ENCODE measurements at regions not wholly inside any gene's neighbourhood (a gene's known extent, or its start where the extent isn't known, plus 50 kb on each side); places are given as distances from the start of the nearest gene placed in this dataset.

DNA sequence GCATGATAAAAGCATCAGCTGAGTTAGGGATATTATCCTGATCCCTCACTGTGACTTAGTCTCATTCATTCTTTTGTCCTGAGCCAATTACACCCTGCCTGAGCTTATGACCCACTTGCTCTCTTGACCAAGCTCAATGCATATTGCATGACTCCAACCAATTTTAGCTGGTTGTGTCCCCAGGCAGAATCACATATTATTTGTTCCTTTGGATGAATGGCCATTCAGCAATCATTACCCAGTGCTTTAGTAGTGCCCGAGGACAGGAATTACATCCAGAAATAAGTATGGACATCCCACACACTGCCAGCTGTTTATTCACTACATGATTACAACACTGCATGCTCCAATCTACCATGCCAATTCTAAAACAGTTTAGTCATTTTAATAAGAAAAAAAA, 322.5 kb downstream of the ZBBX start:
- TF ChIP-seq, protein P1, sequence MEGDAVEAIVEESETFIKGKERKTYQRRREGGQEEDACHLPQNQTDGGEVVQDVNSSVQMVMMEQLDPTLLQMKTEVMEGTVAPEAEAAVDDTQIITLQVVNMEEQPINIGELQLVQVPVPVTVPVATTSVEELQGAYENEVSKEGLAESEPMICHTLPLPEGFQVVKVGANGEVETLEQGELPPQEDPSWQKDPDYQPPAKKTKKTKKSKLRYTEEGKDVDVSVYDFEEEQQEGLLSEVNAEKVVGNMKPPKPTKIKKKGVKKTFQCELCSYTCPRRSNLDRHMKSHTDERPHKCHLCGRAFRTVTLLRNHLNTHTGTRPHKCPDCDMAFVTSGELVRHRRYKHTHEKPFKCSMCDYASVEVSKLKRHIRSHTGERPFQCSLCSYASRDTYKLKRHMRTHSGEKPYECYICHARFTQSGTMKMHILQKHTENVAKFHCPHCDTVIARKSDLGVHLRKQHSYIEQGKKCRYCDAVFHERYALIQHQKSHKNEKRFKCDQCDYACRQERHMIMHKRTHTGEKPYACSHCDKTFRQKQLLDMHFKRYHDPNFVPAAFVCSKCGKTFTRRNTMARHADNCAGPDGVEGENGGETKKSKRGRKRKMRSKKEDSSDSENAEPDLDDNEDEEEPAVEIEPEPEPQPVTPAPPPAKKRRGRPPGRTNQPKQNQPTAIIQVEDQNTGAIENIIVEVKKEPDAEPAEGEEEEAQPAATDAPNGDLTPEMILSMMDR (IDR thresholded peaks at IDR 0.05), result no peak
- TF ChIP-seq EZH2 (IDR thresholded peaks at IDR 0.05), result no peak
